HEK293T (cell line): ENCODE measurements at regions not wholly inside any gene's neighbourhood (a gene's known extent, or its start where the extent isn't known, plus 50 kb on each side); places are given as distances from the start of the nearest gene placed in this dataset.

Experiments
- CTCF ChIA-PET: fragments of 350-600 bp; formaldehyde crosslinking; extraction: SDS; loops from one replicate; lab custom pipeline; 2021; ENCODE audit warnings: antibody characterized with exemption, inconsistent platforms; lab: Yijun Ruan, JAX
- POLR2A ChIA-PET: fragments of 350-600 bp; formaldehyde crosslinking; extraction: SDS; loops from one replicate; lab custom pipeline; 2020; ENCODE audit warnings: antibody characterized with exemption, inconsistent platforms; lab: Yijun Ruan, JAX
- DNase-seq: peaks from one replicate; pipeline ENCODE4 v3.0.0; 2012; ENCODE audit warnings: mixed read lengths; ENCODE audit errors: extremely low spot score
- ARNT ChIP-seq: fragments of 450-650 bp; IDR thresholded peaks from 2 replicates; pipeline ENCODE4 v1.6.1; 2017; ENCODE audit warnings: mild to moderate bottlenecking
- BHLHE40 ChIP-seq: fragments of 450-650 bp; IDR thresholded peaks from 2 replicates; pipeline ENCODE4 v1.6.1; 2016; ENCODE audit warnings: mild to moderate bottlenecking, moderate library complexity, borderline replicate concordance
- CTBP1 ChIP-seq: fragments of 450-650 bp; IDR thresholded peaks from 2 replicates; pipeline ENCODE4 v1.6.1; 2016; ENCODE audit warnings: borderline replicate concordance
- ELF4 ChIP-seq: fragments of 450-650 bp; IDR thresholded peaks from 2 replicates; pipeline ENCODE4 v1.6.1; 2017; ENCODE audit warnings: antibody characterized with exemption
- FOXA1 ChIP-seq: fragments of 450-650 bp; IDR thresholded peaks from 2 replicates; pipeline ENCODE4 v1.6.1; 2016; ENCODE audit warnings: mild to moderate bottlenecking
- FOXK2 ChIP-seq: fragments of 450-650 bp; IDR thresholded peaks from 2 replicates; pipeline ENCODE4 v1.6.1; 2016; ENCODE audit warnings: mild to moderate bottlenecking
- FOXM1 ChIP-seq: fragments of 450-650 bp; IDR thresholded peaks from 2 replicates; pipeline ENCODE4 v1.6.1; 2017; ENCODE audit warnings: mild to moderate bottlenecking, borderline replicate concordance
- HDGF ChIP-seq: fragments of 450-650 bp; IDR thresholded peaks from 2 replicates; pipeline ENCODE4 v1.6.1; 2017; ENCODE audit warnings: antibody characterized with exemption, borderline replicate concordance
- L3MBTL2 ChIP-seq: fragments of 450-650 bp; conservative IDR thresholded peaks from 2 replicates; pipeline ENCODE4 v1.6.1; 2016; ENCODE audit warnings: mild to moderate bottlenecking
- LEF1 ChIP-seq: fragments of 450-650 bp; IDR thresholded peaks from 2 replicates; pipeline ENCODE4 v1.6.1; 2017; ENCODE audit warnings: mild to moderate bottlenecking, borderline replicate concordance
- NFRKB ChIP-seq: fragments of 450-650 bp; IDR thresholded peaks from 2 replicates; pipeline ENCODE4 v1.6.1; 2016; ENCODE audit warnings: mild to moderate bottlenecking, moderate library complexity
- SP1 ChIP-seq: fragments of 450-650 bp; IDR thresholded peaks from 2 replicates; pipeline ENCODE4 v1.6.1; 2017
- SUZ12 ChIP-seq: fragments of 450-650 bp; IDR thresholded peaks from 2 replicates; pipeline ENCODE4 v1.6.1; 2016; ENCODE audit warnings: mild to moderate bottlenecking
- TARDBP ChIP-seq: fragments of 450-650 bp; IDR thresholded peaks from 2 replicates; pipeline ENCODE4 v1.6.1; 2016
- ZNF384 ChIP-seq: fragments of 450-650 bp; IDR thresholded peaks from 2 replicates; pipeline ENCODE4 v1.6.1; 2016
- TF ChIP-seq, protein P1 (sequence below): fragments of 450-650 bp; IDR thresholded peaks from 2 replicates; pipeline ENCODE4 v1.6.1; 2016

- no peak for DNase-seq
- TF ChIP-seq FOXK2 (no peak), NFRKB (no peak), ZNF384 (no peak), FOXA1 (no peak), BHLHE40 (no peak), LEF1 (no peak), TARDBP (no peak), SUZ12 (no peak), HDGF (no peak)
- TF ChIP-seq, protein P1, sequence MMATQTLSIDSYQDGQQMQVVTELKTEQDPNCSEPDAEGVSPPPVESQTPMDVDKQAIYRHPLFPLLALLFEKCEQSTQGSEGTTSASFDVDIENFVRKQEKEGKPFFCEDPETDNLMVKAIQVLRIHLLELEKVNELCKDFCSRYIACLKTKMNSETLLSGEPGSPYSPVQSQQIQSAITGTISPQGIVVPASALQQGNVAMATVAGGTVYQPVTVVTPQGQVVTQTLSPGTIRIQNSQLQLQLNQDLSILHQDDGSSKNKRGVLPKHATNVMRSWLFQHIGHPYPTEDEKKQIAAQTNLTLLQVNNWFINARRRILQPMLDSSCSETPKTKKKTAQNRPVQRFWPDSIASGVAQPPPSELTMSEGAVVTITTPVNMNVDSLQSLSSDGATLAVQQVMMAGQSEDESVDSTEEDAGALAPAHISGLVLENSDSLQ = no peak
- ChIA-PET CTCF (no interaction called here), POLR2A (no interaction called here)
These were observed 93.1 kb downstream of the PDGFA start for GRCh38 chr7:426510-426909.

- CTCF ChIA-PET = no interaction called here
- POLR2A ChIA-PET = no interaction called here
These were observed 92.0 kb downstream of the PDGFA start for GRCh38 chr7:427506-428103.

DNA sequence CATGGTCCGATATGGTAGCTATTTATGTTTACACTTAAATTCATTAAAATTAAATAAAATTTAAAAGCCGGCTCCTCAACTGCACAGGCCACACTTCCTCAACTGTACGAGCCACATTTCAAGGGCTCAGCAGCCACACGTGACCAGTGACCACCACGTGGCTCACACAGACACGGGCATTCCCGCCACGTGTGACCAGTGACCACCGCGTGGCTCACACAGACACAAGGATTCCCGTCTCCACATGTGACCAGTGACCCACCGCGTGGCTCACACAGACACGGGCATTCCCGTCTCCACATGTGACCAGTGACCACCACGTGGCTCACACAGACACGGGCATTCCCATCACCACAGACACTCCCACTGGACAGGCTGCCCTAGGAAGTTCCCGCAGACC is 91.3 kb downstream of the PDGFA start:
- POLR2A ChIA-PET = no interaction called here
- CTCF ChIA-PET = no interaction called here

More at GRCh38 chr7:427506-428103, 92.0 kb downstream of the PDGFA start:
- no peak for DNase-seq
- no peak for TF ChIP-seq LEF1
- no peak for TF ChIP-seq ARNT
- no peak for TF ChIP-seq BHLHE40
- TF ChIP-seq CTBP1 = no peak
- TF ChIP-seq HDGF = no peak
- TF ChIP-seq L3MBTL2 = no peak

DNA sequence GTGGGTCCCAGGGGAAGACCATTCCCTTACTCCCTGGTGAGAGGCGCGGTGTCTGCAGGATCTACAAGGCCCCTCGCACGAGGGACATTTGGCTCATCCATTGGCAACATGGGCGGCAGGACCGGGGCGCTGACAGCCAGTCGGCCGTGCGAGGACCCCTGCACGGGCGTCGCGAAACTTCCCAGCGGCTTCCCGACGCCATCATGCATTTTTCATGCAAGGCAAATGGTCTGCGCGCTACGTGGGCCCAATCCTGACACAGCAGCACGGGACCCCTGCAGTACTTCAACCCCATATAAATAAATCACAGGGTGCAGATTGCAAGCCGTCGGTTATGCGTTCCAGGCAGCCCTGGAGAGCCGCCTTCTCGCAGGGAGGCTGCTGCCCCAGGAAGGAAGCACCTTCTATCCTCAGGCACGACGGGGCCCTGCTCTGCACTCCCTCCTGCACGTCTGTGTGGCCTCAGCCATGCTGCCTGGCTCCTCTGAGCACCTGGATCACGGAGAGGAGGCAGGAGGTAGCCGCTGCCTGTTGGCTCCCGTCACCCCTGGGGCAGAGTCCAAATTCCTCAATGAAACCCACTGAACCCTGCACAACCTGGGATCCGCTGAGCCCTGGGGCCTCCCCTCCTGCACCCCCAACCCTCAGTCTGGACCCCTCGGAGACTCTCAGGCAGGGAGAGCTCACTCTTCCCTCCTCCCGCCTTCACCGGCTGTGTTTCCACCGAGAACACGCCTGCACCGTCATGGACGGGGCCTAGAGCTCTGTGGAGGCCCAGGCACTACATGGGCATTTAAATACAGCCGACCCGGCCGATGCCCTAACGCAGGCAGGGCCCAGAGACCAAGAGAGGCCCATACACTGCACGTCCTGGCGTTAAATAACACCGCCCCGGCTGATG is 90.5 kb downstream of the PDGFA start:
- TF ChIP-seq ZNF384 (no peak), ELF4 (no peak)
- no peak for DNase-seq
- ChIA-PET CTCF (no interaction called here), POLR2A (no interaction called here)

More for the DNA sequence above, 91.3 kb downstream of the PDGFA start:
- TF ChIP-seq FOXM1 (no peak), FOXA1 (no peak), L3MBTL2 (no peak), TARDBP (no peak), ARNT (no peak), CTBP1 (no peak), NFRKB (no peak), LEF1 (no peak), SP1 (no peak), ZNF384 (no peak), ELF4 (no peak), FOXK2 (no peak), HDGF (no peak), SUZ12 (no peak)
- TF ChIP-seq, protein P1 = no peak
- DNase-seq = no peak

GRCh38 chr7:429828-430180 is 89.8 kb downstream of the PDGFA start:
- CTCF ChIA-PET = no interaction called here
- no peak for TF ChIP-seq NFRKB
- TF ChIP-seq ZNF384 = no peak
- TF ChIP-seq ARNT = no peak
- no peak for TF ChIP-seq BHLHE40
- TF ChIP-seq SUZ12 = no peak
- no peak for TF ChIP-seq FOXA1
- no peak for TF ChIP-seq SP1
- no peak for TF ChIP-seq CTBP1
- no peak for TF ChIP-seq HDGF
- DNase-seq = no peak
- POLR2A ChIA-PET = no interaction called here

DNA sequence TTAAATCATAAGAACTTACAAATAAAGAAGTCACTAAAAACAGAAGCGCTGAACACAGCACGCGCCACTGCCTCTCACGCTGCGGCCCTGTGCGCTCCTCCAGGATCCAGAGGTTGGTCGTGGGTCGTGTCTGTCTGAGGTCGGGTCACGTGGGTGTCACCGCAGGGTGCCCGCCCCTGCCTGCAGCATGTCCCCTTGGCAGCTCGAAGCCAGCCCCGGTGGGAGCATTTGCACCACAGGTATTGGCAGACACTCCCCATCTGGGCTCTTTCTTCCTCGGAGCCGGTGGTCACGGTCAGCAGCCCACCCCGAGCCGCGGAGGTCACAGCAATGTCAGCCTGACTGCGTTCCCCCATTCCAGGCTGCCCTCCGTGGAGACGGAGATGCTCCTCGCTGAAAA is 88.6 kb downstream of the PDGFA start:
- ChIA-PET CTCF (no interaction called here), POLR2A (no interaction called here)

More for the DNA sequence above, 88.6 kb downstream of the PDGFA start:
- no peak for DNase-seq
- TF ChIP-seq ARNT (no peak), CTBP1 (no peak), FOXK2 (no peak), SUZ12 (no peak), FOXM1 (no peak), ZNF384 (no peak), ELF4 (no peak), NFRKB (no peak), FOXA1 (no peak), BHLHE40 (no peak), LEF1 (no peak), HDGF (no peak), L3MBTL2 (no peak), TARDBP (no peak), SP1 (no peak)
- TF ChIP-seq, protein P1 = no peak
